ENCODE measurements at regions not wholly inside any gene's neighbourhood (a gene's known extent, or its start where the extent isn't known, plus 50 kb on each side); places are given as distances from the start of the nearest gene placed in this dataset.

DNA sequence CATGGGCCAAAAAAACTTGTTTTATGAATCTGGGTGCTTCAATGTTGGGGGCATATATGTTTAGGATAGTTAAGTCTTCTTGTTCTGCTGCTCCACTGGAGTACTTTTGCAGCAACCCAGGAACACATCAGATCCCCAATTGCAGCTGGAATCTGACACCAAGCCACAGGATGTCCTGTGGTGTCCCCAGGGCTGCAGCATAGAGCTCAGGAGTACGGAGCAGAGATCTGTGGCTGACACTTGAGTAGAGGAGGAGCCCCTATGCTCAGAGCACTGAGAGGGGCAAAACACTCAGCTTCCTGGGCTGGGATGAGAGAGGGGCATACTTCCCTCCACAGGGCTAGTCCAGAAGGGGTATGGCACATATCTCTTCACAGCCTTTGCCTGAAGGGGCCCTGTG, 138.9 kb upstream of the ERBB4 start:
- TF ChIP-seq CTCF (IDR thresholded peaks at IDR 0.05; ENCODE audit: poor library complexity) (no peak), EZH2 (IDR thresholded peaks at IDR 0.05; ENCODE audit: borderline replicate concordance) (no peak), EZH2phosphoT487 (IDR thresholded peaks at IDR 0.05; ENCODE audit: low read depth, severe bottlenecking, unreplicated experiment) (no peak)
